ENCODE measurements at regions not wholly inside any gene's neighbourhood (a gene's known extent, or its start where the extent isn't known, plus 50 kb on each side); places are given as distances from the start of the nearest gene placed in this dataset.

DNA sequence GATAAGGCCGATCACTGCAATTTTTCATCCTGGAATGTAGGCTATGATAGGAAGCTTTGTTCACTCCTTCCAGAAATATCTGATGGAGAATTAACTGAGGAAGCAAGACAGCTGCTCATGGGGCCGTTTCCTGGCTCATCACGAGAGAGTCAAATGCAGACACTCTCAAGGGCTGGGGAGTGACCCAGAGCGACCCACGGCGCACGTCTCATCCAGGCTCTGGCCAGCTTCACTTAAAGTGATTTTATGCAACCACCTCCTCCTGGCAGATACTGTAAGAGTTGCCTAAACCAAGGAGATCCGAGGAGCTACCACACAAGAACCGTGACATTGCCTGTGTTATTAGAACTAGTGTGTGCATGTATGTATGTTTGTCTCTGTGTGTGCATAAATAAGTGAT lies 530.8 kb downstream of the TCERG1L start:
- no peak for DNase-seq (ENCODE audit: low read depth in 1 of 2, low spot score in 1 of 2)

DNA sequence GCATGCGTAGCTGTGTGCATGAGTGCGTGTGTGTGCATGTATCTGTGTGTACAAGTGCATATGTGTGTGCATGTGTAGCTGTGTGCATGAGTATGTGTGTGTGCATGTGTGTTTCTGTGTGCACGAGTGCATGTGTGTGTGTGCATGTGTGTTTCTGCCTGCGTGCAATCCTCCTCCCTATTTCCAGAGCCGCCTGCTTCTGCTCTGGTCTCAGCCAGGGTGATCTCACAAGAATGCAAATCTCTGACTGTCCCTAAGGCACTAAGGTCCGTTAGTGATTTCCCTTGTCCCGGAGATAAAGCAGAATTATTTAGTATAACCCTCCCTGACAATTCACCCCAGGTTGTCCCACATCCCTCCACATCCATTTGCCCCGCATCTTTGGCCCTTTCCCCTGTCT lies 530.3 kb downstream of the TCERG1L start:
- DNase-seq (ENCODE audit: low read depth in 1 of 2, low spot score in 1 of 2), result no peak

DNA sequence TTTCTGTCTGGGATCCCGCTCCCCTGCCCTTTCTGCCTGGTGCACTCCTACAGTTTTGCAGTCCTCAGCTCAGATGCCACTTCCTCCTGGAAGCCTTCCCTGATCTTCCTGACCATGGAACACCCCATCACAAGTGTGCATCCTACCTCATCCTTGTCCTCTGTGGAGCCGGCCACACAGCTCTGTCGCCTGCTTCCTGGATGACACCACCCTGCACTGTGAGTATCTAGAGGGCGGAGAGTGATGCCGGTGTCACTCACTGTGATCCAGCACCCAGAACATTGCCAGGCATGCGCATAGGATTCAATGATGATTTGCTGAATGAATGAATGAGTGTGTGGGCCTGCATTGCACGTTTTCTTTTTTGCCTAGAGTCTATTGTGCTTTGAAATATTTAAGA lies 529.9 kb downstream of the TCERG1L start:
- DNase-seq (ENCODE audit: low read depth in 1 of 2, low spot score in 1 of 2), result no peak

GRCh38 chr10:130782467-130782866 lies 529.1 kb downstream of the TCERG1L start:
- no peak for DNase-seq (ENCODE audit: low read depth in 1 of 2, low spot score in 1 of 2)

DNA sequence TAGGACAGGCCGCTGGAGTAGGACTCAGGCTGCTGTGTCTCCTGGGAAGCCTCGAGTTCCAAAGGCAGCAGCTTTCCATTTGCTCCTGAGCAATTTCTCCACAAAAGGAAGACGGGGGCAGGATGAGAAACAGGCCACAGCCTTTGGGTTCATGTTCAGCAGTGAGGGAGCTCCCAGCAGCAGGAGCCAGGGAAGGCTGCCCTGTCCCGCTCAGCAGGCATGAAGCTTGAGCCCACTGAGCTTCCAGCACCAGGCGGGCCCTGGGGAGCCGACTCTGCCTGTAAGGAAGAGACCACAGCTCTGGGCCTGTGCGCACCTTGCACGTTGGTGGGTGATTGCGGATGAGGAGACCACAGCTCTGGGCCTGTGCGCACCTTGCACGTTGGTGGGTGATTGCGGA lies 527.2 kb downstream of the TCERG1L start:
- no peak for DNase-seq (ENCODE audit: low read depth in 1 of 2, low spot score in 1 of 2)

- DNase-seq (ENCODE audit: low read depth in 1 of 2, low spot score in 1 of 2), result no peak
Observed at GRCh38 chr10:130786365-130786966, 525.1 kb downstream of the TCERG1L start.

DNA sequence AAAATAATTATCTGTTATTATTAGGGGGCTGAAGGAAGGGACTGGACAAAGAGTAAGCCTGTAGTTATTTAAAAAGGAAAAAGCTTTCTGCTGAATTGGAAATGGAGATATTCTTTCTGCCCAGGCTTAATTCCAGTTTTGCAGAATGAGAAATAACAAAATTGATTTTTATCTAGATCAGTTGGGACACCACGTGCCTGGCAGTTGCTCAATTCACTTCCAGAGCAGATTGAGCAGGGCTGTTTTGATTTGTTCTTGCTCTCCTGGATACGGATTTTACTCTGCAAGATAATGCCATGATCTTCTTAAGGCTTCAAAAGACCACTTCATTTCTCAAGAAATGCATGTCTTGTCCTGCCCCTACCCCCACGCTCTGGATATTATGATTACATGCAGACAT lies 524.3 kb downstream of the TCERG1L start:
- no peak for DNase-seq (ENCODE audit: low read depth in 1 of 2, low spot score in 1 of 2)

DNA sequence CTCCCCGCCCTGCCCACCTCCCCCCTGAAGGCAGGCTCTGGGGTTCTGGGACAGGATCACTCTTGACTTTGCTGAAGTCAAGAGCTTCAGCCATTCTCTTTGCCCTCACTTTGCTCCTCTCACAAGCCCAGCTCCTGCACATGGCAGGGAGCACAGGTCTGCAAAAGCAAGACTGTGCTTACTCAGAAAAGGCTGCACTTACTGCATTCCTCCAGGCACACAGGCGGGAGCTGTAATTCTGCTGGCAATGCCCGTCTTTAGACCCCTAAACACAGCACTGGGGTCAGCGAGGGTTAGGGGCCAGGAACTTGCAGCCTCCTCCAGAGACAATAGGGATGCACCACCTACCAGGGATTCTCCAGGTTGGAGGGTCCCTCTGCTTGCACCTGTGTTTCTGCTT lies 523.7 kb downstream of the TCERG1L start:
- no peak for DNase-seq (ENCODE audit: low read depth in 1 of 2, low spot score in 1 of 2)

DNA sequence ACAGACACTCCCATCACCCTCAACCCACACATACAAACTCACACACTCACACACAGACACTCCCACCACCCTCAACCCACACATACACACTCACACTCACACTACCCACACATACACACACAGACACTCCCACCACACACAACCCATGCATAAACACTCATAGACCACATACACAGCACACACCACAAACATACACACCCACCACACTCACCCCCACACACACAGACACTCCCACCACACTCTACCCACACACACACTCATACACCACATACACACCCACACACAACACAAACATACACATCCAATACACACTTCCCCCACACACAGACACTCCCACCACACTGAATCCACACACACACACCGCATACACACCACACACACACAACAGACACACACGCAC lies 521.2 kb downstream of the TCERG1L start:
- DNase-seq (ENCODE audit: low read depth in 1 of 2, low spot score in 1 of 2), result no peak

DNA sequence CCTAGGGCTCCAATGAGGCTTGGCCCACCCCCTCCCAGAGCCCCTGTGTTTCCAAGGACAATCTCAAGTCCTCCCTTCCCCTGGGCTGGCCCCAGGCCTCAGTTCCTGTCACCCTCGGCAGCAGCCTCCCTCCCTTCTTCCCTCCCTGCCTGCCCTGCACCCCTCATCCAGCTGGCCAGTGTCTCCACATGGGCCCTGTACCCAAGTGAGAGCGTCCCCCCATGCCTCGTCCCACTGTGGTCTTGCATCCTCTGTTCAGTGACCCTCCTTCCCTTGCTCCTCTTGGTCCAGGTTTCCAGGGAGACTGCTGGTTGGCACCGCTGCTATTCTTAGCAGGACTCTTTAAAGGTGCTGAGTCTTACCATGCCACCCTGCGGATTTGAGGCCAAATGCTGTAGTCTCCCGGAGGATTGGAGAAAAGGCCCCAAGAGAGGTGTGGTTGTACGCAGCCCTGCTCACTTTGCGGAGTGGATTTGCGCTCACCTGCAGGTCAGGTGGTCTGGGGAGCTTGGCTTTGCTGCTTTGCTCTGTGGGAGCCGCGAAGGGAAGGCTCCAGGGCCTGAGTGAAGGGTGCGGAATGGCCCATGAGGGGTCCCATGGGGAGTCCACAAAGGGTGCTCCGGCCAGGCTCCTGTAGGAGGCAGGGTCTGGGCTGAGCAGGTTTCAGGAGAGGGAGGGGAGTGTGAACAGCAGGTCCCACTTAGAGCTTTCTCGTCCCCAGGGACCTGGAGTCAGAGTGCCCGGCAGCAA lies 519.2 kb downstream of the TCERG1L start:
- DNase-seq (ENCODE audit: low read depth in 1 of 2, low spot score in 1 of 2), result no peak

DNA sequence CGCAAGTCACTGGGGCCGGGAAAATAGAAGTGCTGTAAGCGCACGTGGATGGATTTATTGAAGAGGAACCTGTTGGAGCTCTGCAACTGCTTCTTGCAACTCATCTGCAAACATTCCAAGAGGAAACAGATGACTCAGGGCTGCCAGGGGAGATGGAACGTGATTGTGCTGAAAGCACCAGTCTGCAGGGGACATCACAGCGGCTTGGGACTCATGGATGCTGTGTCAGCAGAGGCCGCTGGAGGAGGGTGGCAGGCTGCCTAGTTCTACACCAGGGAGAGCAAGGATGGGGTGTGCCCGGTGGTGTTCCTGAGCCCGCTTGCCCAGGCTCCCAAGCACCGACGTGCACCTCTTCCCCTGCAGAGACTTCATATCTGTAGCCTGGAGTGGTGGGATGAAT lies 515.7 kb downstream of the TCERG1L start:
- no peak for DNase-seq (ENCODE audit: low read depth in 1 of 2, low spot score in 1 of 2)

- no peak for DNase-seq (ENCODE audit: low read depth in 1 of 2, low spot score in 1 of 2)
Observed at GRCh38 chr10:130799532-130799931, 512.0 kb downstream of the TCERG1L start.

GRCh38 chr10:130800281-130800680 lies 511.2 kb downstream of the TCERG1L start:
- DNase-seq (ENCODE audit: low read depth in 1 of 2, low spot score in 1 of 2), result no peak

GRCh38 chr10:130801276-130801675 lies 510.2 kb downstream of the TCERG1L start:
- no peak for DNase-seq (ENCODE audit: low read depth in 1 of 2, low spot score in 1 of 2)

- no peak for DNase-seq (ENCODE audit: low read depth in 1 of 2, low spot score in 1 of 2)
Observed at GRCh38 chr10:130801784-130802183, 509.7 kb downstream of the TCERG1L start.

DNA sequence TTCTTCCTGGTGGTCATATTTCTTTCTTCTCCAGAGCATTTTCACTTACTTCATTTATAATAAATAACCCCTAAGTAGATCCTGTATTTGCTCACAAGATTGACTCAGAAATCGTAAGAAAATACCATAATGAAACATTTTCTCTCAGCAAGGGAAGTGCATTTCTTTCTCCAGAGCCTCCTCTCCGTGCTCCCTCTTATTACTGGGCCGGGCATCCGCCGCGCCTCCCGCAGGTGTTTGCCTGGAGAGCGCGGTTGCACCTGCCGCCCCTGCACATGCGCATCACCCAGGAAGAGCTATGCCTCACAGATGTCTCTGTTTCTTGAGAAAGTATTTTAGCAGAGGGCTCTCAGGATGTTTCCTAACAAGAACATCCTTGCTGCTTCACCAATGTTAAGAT lies 509.2 kb downstream of the TCERG1L start:
- DNase-seq (ENCODE audit: low read depth in 1 of 2, low spot score in 1 of 2), result no peak

DNA sequence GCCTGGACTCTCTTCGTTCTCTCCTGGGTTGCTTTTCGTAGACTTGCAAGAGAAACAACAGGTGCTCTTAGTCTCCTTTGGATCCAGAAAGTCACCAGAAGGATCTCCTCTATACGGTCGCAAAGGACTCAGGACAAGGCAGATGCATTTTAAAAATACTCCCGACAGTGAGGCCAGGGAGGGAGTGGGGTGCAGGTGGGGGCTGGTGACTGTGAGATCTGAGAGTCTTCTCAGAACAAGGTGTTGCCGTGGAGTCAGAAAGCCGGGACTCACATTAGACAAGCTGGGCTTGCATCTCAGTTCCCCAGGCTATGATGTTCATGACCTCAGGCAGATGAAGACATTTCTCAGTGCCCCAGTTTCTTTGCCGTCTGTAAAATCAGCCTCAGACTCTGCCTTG lies 507.2 kb downstream of the TCERG1L start:
- no peak for DNase-seq (ENCODE audit: low read depth in 1 of 2, low spot score in 1 of 2)

GRCh38 chr10:130804778-130805634 lies 506.5 kb downstream of the TCERG1L start:
- DNase-seq (ENCODE audit: low read depth in 1 of 2, low spot score in 1 of 2), result no peak

GRCh38 chr10:130805635-130806030 lies 505.9 kb downstream of the TCERG1L start:
- no peak for DNase-seq (ENCODE audit: low read depth in 1 of 2, low spot score in 1 of 2)

GRCh38 chr10:130806426-130806825 lies 505.1 kb downstream of the TCERG1L start:
- DNase-seq (ENCODE audit: low read depth in 1 of 2, low spot score in 1 of 2), result no peak

DNA sequence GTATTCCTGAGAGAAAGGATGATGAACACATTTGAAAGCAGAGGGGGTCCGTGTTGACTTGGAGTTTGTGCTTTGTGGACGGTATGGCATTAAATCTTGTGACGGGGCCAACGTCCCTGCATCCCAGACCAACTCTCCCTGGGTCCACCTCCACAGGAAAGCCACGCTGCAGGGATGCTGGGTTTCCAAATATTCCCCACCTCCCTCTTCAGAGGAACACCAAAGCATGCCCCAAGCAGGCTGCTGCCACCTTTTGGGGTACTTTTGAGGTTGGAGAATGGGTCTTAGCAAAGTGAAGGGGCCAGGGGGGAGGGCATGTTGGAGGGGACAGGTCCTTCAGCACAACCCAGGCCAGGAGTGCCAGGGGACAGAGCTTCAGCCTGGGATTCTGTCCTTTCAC lies 504.4 kb downstream of the TCERG1L start:
- no peak for DNase-seq (ENCODE audit: low read depth in 1 of 2, low spot score in 1 of 2)

DNA sequence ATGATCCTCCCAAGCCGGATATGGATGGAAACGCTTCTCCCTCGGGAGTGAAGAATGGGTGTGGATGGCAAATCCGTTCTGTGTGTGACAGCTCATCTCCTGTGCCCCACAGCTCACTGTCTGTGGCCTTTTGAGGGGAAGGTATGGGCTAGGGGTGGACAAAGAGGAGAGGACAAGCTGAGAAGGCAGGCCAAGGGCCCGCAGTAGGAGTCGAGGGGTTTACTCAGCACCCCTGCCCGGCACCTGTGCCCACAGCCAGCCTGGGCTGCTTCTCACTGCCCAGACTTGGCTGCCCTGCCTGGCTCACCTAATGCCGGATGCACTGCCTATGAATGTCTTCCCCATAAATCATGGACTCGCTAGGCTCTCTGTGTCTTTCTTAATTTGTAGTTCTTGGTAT lies 503.8 kb downstream of the TCERG1L start:
- no peak for DNase-seq (ENCODE audit: low read depth in 1 of 2, low spot score in 1 of 2)

Measured in stimulated activated CD4-positive, alpha-beta T cell treated with anti-CD3 and anti-CD28 coated beads, Interleukin-15, amount 100 ng/mL, for 1 hour (primary cell).